Activated CD4-positive, CD25-positive, alpha-beta regulatory T cell treated with anti-CD3 and anti-CD28 coated beads, Interleukin-2, amount 50 U/mL, for 16 hours (primary cell): ENCODE measurements at regions not wholly inside any gene's neighbourhood (a gene's known extent, or its start where the extent isn't known, plus 50 kb on each side); places are given as distances from the start of the nearest gene placed in this dataset.

Source experiments
- DNase-seq: peaks from one replicate; pipeline ENCODE4 v3.0.0-alpha.2; 2020; ENCODE audit warnings: low read depth, low spot score

GRCh38 chr3:94258851-94259250, 196.0 kb downstream of the NSUN3 start:
- DNase-seq = no peak

GRCh38 chr3:94259291-94259690, 196.4 kb downstream of the NSUN3 start:
- no peak for DNase-seq

GRCh38 chr3:94269763-94270162, 206.9 kb downstream of the NSUN3 start:
- DNase-seq = no peak

GRCh38 chr3:94272016-94272415, 209.2 kb downstream of the NSUN3 start:
- no peak for DNase-seq

GRCh38 chr3:94280958-94281357, 218.1 kb downstream of the NSUN3 start:
- DNase-seq = no peak

GRCh38 chr3:94285872-94286271, 223.0 kb downstream of the NSUN3 start:
- DNase-seq = no peak

- no peak for DNase-seq
Observed at GRCh38 chr3:94291686-94292085, 228.8 kb downstream of the NSUN3 start.

GRCh38 chr3:94292151-94292550, 229.3 kb downstream of the NSUN3 start:
- DNase-seq = no peak

- DNase-seq = no peak
Observed at GRCh38 chr3:94293793-94294195, 230.9 kb downstream of the NSUN3 start.

GRCh38 chr3:94294806-94295205, 231.9 kb downstream of the NSUN3 start:
- no peak for DNase-seq

- no peak for DNase-seq
Observed at GRCh38 chr3:94299716-94300115, 236.9 kb downstream of the NSUN3 start.

GRCh38 chr3:94301366-94301765, 238.5 kb downstream of the NSUN3 start:
- DNase-seq = no peak

GRCh38 chr3:94303266-94303665, 240.4 kb downstream of the NSUN3 start:
- no peak for DNase-seq

GRCh38 chr3:94303897-94304296, 241.0 kb downstream of the NSUN3 start:
- DNase-seq = no peak

- no peak for DNase-seq
Observed at GRCh38 chr3:94304954-94305353, 242.1 kb downstream of the NSUN3 start.

GRCh38 chr3:94305835-94306611, 243.2 kb downstream of the NSUN3 start:
- no peak for DNase-seq

- DNase-seq = no peak
Observed at GRCh38 chr3:94307588-94307987, 244.7 kb downstream of the NSUN3 start.

GRCh38 chr3:94308767-94309166, 245.9 kb downstream of the NSUN3 start:
- no peak for DNase-seq

- DNase-seq = no peak
Observed at GRCh38 chr3:94310341-94311135, 247.7 kb downstream of the NSUN3 start.

GRCh38 chr3:94311651-94312050, 248.8 kb downstream of the NSUN3 start:
- DNase-seq = no peak

GRCh38 chr3:94314218-94314883, 251.5 kb downstream of the NSUN3 start:
- DNase-seq = no peak

GRCh38 chr3:94317017-94317416, 254.2 kb downstream of the NSUN3 start:
- DNase-seq = no peak
